GM18870 (cell line): ENCODE measurements at regions not wholly inside any gene's neighbourhood (a gene's known extent, or its start where the extent isn't known, plus 50 kb on each side); places are given as distances from the start of the nearest gene placed in this dataset.

Source experiments
- ATAC-seq: cut with Tn5 transposase; IDR thresholded peaks from one replicate; pipeline ENCODE4 v1.9.1; 2021; ENCODE audit warnings: moderate library complexity; ENCODE audit not compliant: unreplicated experiment

GRCh38 chr2:157179324-157180105 lies 78.0 kb upstream of the GALNT5 start:
- ATAC-seq, result no peak

GRCh38 chr2:157180359-157180758 lies 77.1 kb upstream of the GALNT5 start:
- no peak for ATAC-seq

GRCh38 chr2:157181234-157181633 lies 76.3 kb upstream of the GALNT5 start:
- ATAC-seq, result no peak

GRCh38 chr2:157182204-157182709 lies 75.2 kb upstream of the GALNT5 start:
- no peak for ATAC-seq

GRCh38 chr2:157182834-157183396 lies 74.6 kb upstream of the GALNT5 start:
- ATAC-seq, result no peak

- ATAC-seq, result no peak
These were observed 73.2 kb upstream of the GALNT5 start for GRCh38 chr2:157184161-157184895.

- no peak for ATAC-seq
These were observed 71.9 kb upstream of the GALNT5 start for GRCh38 chr2:157185476-157186227.

- ATAC-seq, result no peak
These were observed 67.4 kb upstream of the GALNT5 start for GRCh38 chr2:157190151-157190550.

GRCh38 chr2:157191186-157191585 lies 66.3 kb upstream of the GALNT5 start:
- no peak for ATAC-seq

GRCh38 chr2:157192445-157193423 lies 64.8 kb upstream of the GALNT5 start:
- peak; percentile 91 for ATAC-seq

GRCh38 chr2:157193461-157193860 lies 64.0 kb upstream of the GALNT5 start:
- ATAC-seq, result no peak

- peak; percentile 59 for ATAC-seq
These were observed 63.3 kb upstream of the GALNT5 start for GRCh38 chr2:157194097-157194688.

- no peak for ATAC-seq
These were observed 62.7 kb upstream of the GALNT5 start for GRCh38 chr2:157194844-157195243.

GRCh38 chr2:157196956-157197355 lies 60.5 kb upstream of the GALNT5 start:
- no peak for ATAC-seq

- no peak for ATAC-seq
These were observed 59.7 kb upstream of the GALNT5 start for GRCh38 chr2:157197848-157198247.

- no peak for ATAC-seq
These were observed 53.9 kb upstream of the GALNT5 start for GRCh38 chr2:157203651-157204050.

GRCh38 chr2:157204401-157204800 lies 53.1 kb upstream of the GALNT5 start:
- no peak for ATAC-seq

GRCh38 chr2:157206916-157207315 lies 50.6 kb upstream of the GALNT5 start:
- no peak for ATAC-seq
